HCT116 (cell line): ENCODE measurements at regions not wholly inside any gene's neighbourhood (a gene's known extent, or its start where the extent isn't known, plus 50 kb on each side); places are given as distances from the start of the nearest gene placed in this dataset.
"Not testable (repeated sequence)": the region's sequence is repeated elsewhere in the genome, so short reads cannot be mapped to it uniquely, and the experiment has no call there.

Source experiments
- ATAC-seq: fragments of 200-7000 bp; cut with Tn5 transposase; 2 replicates; pipeline ENCODE4 v1.9.1; 2020; ENCODE audit warnings: mild to moderate bottlenecking, moderate library complexity
- BruUV-seq: library from RNA; stranded (reverse); fragments of 400-500 nt; replicated peaks from 2 replicates; lab custom pipeline; 2021; lab: Mats Ljungman, UMichigan
- CTCF ChIA-PET: fragments of 300-600 bp; sonication (Branson Sonifier 250); formaldehyde crosslinking; loops from one replicate; lab custom pipeline; 2021; ENCODE audit warnings: antibody characterized with exemption; lab: Charles Lee
- POLR2A ChIA-PET: fragments of 300-600, 350-600 bp; sonication (Branson Sonifier 250); formaldehyde crosslinking; loops from one replicate; lab custom pipeline; 2021; ENCODE audit warnings: antibody characterized with exemption; lab: Charles Lee
- RAD21 ChIA-PET, 2 experiments: fragments of 300-600 bp; sonication (Branson Sonifier 250); formaldehyde crosslinking; loops; one replicate each; lab custom pipeline; 2023; ENCODE audit warnings: low total read pairs in 2 of 2; ENCODE audit not compliant: uncharacterized antibody in 2 of 2, unreplicated experiment in 2 of 2, low non-redundant PET in 1 of 2; lab: Charles Lee
- DNase-seq: peaks from one replicate; pipeline ENCODE4 v3.0.0-alpha.2; 2010; ENCODE audit warnings: low read depth, low spot score
- H2AFZ ChIP-seq: fragments of 200-600 bp; shearing (Covaris generic), sonication (generic); 2 replicates; pipeline ENCODE4 v1.6.1; 2017; ENCODE audit warnings: low read depth, mixed run types, mixed read lengths, antibody characterized with exemption, low read length; ENCODE audit not compliant: poor library complexity, severe bottlenecking
- H3K27ac ChIP-seq: 2 replicates; pipeline ENCODE4 v1.5.1; 2012; ENCODE audit warnings: low read depth, low read length
- H3K27me3 ChIP-seq: fragments of 200-600 bp; sonication (generic); 2 replicates; pipeline ENCODE4 v1.6.1; 2016; ENCODE audit warnings: mixed run types, low read length, mixed read lengths; ENCODE audit not compliant: insufficient read depth
- H3K36me3 ChIP-seq, 2 experiments: fragments of 200-500 bp in 1 of 2; fragments of 200-600 bp in 1 of 2; sonication (Bioruptor generic) in 1 of 2; sonication (generic) in 1 of 2; 2 replicates each; pipeline versions ENCODE4 v1.5.1 to v1.6.1; 2014 to 2016; ENCODE audit warnings: low read length in 2 of 2, inconsistent platforms in 1 of 2, mixed read lengths in 1 of 2, mixed run types in 1 of 2; ENCODE audit not compliant: insufficient read depth in 2 of 2, control insufficient read depth in 1 of 2
- H3K4me1 ChIP-seq, 2 experiments: fragments of 200-600 bp in 1 of 2; sonication (generic) in 1 of 2; 2 replicates each; pipeline versions ENCODE4 v1.5.1 to v1.6.1; 2012 to 2017; ENCODE audit warnings: low read length in 2 of 2, inconsistent platforms in 1 of 2, mild to moderate bottlenecking in 1 of 2, mixed read lengths in 1 of 2, mixed run types in 1 of 2, moderate library complexity in 1 of 2; ENCODE audit not compliant: insufficient read depth in 2 of 2, control insufficient read depth in 1 of 2
- H3K4me2 ChIP-seq: fragments of 200-600 bp; sonication (generic); 2 replicates; pipeline ENCODE4 v1.6.1; 2017; ENCODE audit warnings: mixed run types, low read length, mixed read lengths
- H3K4me3 ChIP-seq, 2 experiments: fragments of 200-600 bp in 1 of 2; sonication (generic) in 1 of 2; replicated peaks in 1 of 2; 2 replicates each; pipeline ENCODE4 v1.5.1; 2011 to 2016; ENCODE audit warnings: low read length in 2 of 2, control low read depth in 1 of 2, low read depth in 1 of 2, mild to moderate bottlenecking in 1 of 2, mixed read lengths in 1 of 2, mixed run types in 1 of 2
- H3K79me2 ChIP-seq: fragments of 200-600 bp; sonication (generic); 2 replicates; pipeline ENCODE4 v1.6.1; 2017; ENCODE audit warnings: mild to moderate bottlenecking, mixed run types, low read length, moderate library complexity, mixed read lengths; ENCODE audit not compliant: insufficient read depth
- H3K9ac ChIP-seq: fragments of 200-600 bp; sonication (generic); 2 replicates; pipeline ENCODE4 v1.6.1; 2016; ENCODE audit warnings: low read length, mixed read lengths
- H3K9me2 ChIP-seq: fragments of 200-600 bp; sonication (generic), shearing (Covaris generic); 2 replicates; pipeline ENCODE4 v1.6.1; 2017; ENCODE audit warnings: mixed run types, mild to moderate bottlenecking, moderate library complexity; ENCODE audit not compliant: insufficient read depth
- H3K9me3 ChIP-seq, 2 experiments: fragments of 200-500 bp in 1 of 2; fragments of 200-600 bp in 1 of 2; sonication (Bioruptor generic) in 1 of 2; sonication (generic) in 1 of 2; 2 replicates each; pipeline ENCODE4 v1.6.1; 2014 to 2017; ENCODE audit warnings: low read length in 2 of 2, mixed read lengths in 2 of 2, inconsistent platforms in 1 of 2, low read depth in 1 of 2, mild to moderate bottlenecking in 1 of 2, mixed run types in 1 of 2, moderate library complexity in 1 of 2; ENCODE audit not compliant: control insufficient read depth in 1 of 2, insufficient read depth in 1 of 2
- H4K20me1 ChIP-seq: fragments of 200-600 bp; sonication (generic), shearing (Covaris generic); 2 replicates; pipeline ENCODE4 v1.6.1; 2017; ENCODE audit warnings: mixed run types, mild to moderate bottlenecking, moderate library complexity; ENCODE audit not compliant: insufficient read depth
- YY1 ChIP-seq: IDR thresholded peaks from 2 replicates; pipeline ENCODE4 v1.6.1; 2011; ENCODE audit warnings: low read length, low read depth, moderate library complexity, mild to moderate bottlenecking; ENCODE audit not compliant: insufficient replicate concordance; ENCODE audit errors: extremely low read depth
- intact Hi-C: fragments of 100-400 bp; cut with micrococcal nuclease; formaldehyde crosslinking; loops from 2 replicates; pipeline ENCODE4 v1.10.0; 2022
- TF ChIP-seq, protein P1 (sequence below): IDR thresholded peaks from 2 replicates; pipeline ENCODE4 v1.6.1; 2012
- TF ChIP-seq, protein P2 (sequence below): IDR thresholded peaks from 2 replicates; pipeline ENCODE4 v1.6.1; 2012
- TF ChIP-seq, protein P3 (sequence below): IDR thresholded peaks from 2 replicates; pipeline ENCODE4 v1.6.1; 2011; ENCODE audit warnings: mild to moderate bottlenecking, low read length, moderate library complexity; ENCODE audit not compliant: insufficient replicate concordance; ENCODE audit errors: extremely low read depth
- TF ChIP-seq, protein P4 (sequence below): IDR thresholded peaks from 2 replicates; pipeline ENCODE4 v1.6.1; 2012; ENCODE audit warnings: low read depth

DNA sequence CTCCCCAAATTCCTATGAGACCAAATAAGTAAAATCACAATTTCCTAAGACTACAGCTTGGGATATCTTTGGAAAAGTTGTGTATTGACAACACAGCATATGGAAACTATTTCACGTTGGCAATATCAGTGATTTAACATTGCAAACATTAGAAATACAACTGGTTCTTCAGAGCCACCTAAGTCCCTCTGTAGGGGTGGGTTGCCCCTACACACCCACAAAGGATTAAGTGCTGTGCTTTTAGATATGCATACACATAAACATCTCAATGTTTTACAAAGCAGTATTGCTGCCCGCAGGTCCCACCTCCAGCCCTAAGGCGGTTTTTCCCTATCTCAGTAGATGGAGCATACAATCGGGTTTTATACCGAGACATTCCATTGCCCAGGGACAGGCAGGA, 66.0 kb upstream of the DEFB108B start:
- BruUV-seq, H3K79me2 ChIP-seq, DNase-seq, H2AFZ ChIP-seq, H3K27ac ChIP-seq, H3K4me1 ChIP-seq, CTCF ChIA-PET, intact Hi-C loops, H3K36me3 ChIP-seq, H4K20me1 ChIP-seq, H3K27me3 ChIP-seq, H3K4me2 ChIP-seq, H3K9me3 ChIP-seq, H3K9ac ChIP-seq, H3K9me2 ChIP-seq, POLR2A ChIA-PET, H3K4me3 ChIP-seq, ATAC-seq: not testable (repeated sequence)
- RAD21 ChIA-PET: interaction anchor here in 1 of 2 experiments (0.6 kb wide), 1 partner anchor 20 kb away, joined by 3 read pairs; no protein-coding TSS in a partner anchor

DNA sequence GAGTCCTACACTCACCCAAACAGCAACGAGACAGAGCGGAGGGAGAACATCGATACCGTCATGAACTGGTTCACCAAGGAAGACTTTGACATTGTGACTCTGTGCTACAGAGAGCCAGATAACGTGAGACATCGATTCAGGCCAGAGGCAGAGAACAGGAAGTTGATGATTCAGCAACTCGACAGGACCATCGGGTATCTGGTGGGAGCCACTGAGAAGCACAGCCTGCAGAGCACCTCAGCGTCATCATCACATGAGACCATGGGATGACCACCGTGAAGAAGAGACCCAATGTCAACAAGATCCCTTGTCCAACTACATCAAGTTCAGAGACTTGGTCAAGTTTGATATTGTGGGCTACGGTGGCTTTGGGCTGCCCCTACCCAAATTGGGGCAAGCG, 60.8 kb upstream of the DEFB108B start:
- BruUV-seq, POLR2A ChIA-PET, RAD21 ChIA-PET, H3K27me3 ChIP-seq, H3K4me1 ChIP-seq, H2AFZ ChIP-seq, ATAC-seq, H3K4me2 ChIP-seq, H3K36me3 ChIP-seq, H4K20me1 ChIP-seq, H3K9me3 ChIP-seq, H3K9ac ChIP-seq, H3K27ac ChIP-seq, DNase-seq, intact Hi-C loops, H3K9me2 ChIP-seq, H3K79me2 ChIP-seq, H3K4me3 ChIP-seq, CTCF ChIA-PET: not testable (repeated sequence)

DNA sequence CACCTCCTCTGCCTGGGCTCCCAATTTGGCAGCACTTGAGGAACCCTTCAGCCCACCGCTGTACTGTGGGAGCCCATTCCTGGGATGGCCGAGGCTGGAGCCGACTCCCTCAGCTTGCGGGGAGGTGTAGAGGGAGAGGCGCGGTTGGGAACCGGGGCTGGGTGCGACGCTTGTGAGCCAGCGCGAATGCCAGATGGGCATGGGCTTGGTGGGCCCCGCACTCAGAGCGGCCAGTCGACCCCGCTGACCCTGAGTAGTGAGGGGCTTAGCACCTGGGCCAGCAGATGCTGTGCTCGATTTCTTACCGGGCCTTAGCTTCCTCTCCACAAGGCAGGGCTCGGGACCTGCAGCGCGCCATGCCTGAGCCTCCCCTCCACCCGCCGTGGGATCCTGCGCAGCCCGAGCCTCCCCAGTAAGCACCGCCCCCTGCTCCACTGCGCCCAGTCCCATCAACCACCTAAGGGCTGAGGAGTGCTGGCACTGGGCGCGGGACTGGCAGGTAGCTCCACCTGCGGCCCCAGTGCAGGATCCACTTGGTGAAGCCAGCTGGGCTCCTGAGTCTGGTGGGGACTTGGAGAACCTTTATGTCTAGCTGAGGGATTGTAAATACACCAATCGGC, 58.3 kb upstream of the DEFB108B start:
- H3K4me3 ChIP-seq: no peak overlapping the region
- H3K4me1 ChIP-seq: no peaks in the 10 kb centered on the region
- RAD21 ChIA-PET: no interaction called here
- intact Hi-C loops: no loop called here
- BruUV-seq: no TSS peak
- no peak overlapping the region for H2AFZ ChIP-seq
- no peaks in the 10 kb centered on the region for H3K9me2 ChIP-seq
- no peaks in the 10 kb centered on the region for H3K9me3 ChIP-seq
- no peaks in the 10 kb centered on the region for H3K79me2 ChIP-seq
- DNase-seq (no peak), ATAC-seq (no peak)
- no peaks in the 10 kb centered on the region for H4K20me1 ChIP-seq
- no peaks in the 10 kb centered on the region for H3K36me3 ChIP-seq
- CTCF ChIA-PET: no interaction called here
- H3K9ac ChIP-seq: no peak overlapping the region
- no peaks in the 10 kb centered on the region for H3K27me3 ChIP-seq
- H3K27ac ChIP-seq: no peak overlapping the region
- POLR2A ChIA-PET: no interaction called here
- no peak overlapping the region for H3K4me2 ChIP-seq
- TF ChIP-seq, protein P1, sequence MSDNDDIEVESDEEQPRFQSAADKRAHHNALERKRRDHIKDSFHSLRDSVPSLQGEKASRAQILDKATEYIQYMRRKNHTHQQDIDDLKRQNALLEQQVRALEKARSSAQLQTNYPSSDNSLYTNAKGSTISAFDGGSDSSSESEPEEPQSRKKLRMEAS: no peak
- no peak for TF ChIP-seq YY1
- TF ChIP-seq, protein P2, sequence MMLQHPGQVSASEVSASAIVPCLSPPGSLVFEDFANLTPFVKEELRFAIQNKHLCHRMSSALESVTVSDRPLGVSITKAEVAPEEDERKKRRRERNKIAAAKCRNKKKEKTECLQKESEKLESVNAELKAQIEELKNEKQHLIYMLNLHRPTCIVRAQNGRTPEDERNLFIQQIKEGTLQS: no peak
- TF ChIP-seq, protein P3, sequence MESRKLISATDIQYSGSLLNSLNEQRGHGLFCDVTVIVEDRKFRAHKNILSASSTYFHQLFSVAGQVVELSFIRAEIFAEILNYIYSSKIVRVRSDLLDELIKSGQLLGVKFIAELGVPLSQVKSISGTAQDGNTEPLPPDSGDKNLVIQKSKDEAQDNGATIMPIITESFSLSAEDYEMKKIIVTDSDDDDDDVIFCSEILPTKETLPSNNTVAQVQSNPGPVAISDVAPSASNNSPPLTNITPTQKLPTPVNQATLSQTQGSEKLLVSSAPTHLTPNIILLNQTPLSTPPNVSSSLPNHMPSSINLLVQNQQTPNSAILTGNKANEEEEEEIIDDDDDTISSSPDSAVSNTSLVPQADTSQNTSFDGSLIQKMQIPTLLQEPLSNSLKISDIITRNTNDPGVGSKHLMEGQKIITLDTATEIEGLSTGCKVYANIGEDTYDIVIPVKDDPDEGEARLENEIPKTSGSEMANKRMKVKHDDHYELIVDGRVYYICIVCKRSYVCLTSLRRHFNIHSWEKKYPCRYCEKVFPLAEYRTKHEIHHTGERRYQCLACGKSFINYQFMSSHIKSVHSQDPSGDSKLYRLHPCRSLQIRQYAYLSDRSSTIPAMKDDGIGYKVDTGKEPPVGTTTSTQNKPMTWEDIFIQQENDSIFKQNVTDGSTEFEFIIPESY: no peak
- TF ChIP-seq, protein P4, sequence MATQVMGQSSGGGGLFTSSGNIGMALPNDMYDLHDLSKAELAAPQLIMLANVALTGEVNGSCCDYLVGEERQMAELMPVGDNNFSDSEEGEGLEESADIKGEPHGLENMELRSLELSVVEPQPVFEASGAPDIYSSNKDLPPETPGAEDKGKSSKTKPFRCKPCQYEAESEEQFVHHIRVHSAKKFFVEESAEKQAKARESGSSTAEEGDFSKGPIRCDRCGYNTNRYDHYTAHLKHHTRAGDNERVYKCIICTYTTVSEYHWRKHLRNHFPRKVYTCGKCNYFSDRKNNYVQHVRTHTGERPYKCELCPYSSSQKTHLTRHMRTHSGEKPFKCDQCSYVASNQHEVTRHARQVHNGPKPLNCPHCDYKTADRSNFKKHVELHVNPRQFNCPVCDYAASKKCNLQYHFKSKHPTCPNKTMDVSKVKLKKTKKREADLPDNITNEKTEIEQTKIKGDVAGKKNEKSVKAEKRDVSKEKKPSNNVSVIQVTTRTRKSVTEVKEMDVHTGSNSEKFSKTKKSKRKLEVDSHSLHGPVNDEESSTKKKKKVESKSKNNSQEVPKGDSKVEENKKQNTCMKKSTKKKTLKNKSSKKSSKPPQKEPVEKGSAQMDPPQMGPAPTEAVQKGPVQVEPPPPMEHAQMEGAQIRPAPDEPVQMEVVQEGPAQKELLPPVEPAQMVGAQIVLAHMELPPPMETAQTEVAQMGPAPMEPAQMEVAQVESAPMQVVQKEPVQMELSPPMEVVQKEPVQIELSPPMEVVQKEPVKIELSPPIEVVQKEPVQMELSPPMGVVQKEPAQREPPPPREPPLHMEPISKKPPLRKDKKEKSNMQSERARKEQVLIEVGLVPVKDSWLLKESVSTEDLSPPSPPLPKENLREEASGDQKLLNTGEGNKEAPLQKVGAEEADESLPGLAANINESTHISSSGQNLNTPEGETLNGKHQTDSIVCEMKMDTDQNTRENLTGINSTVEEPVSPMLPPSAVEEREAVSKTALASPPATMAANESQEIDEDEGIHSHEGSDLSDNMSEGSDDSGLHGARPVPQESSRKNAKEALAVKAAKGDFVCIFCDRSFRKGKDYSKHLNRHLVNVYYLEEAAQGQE: no peak
